Upper lobe of left lung (tissue), 6 donors: ENCODE measurements at regions not wholly inside any gene's neighbourhood (a gene's known extent, or its start where the extent isn't known, plus 50 kb on each side); places are given as distances from the start of the nearest gene placed in this dataset.
A peak's percentile ranks its signal among the peaks of the same experiment; 100 is the strongest.

ENCODE experiments used
- ATAC-seq, 2 donors: fragments of 200-7000 bp; cut with Tn5 transposase; one replicate each; pipeline ENCODE4 v1.9.1; 2022; ENCODE audit warnings: mild to moderate bottlenecking in 2 of 2, moderate library complexity in 2 of 2; ENCODE audit not compliant: low FRiP score in 2 of 2
- DNase-seq, 2 donors: peaks; one replicate each; pipeline ENCODE4 v3.0.0-alpha.2; 2019 to 2020
- H3K27ac ChIP-seq, 4 donors: fragments of 200-600 bp; sonication (generic); one replicate each; pipeline ENCODE4 v1.5.1; 2016 to 2019
- H3K27me3 ChIP-seq, 4 donors: fragments of 200-600 bp; sonication (generic); one replicate each; pipeline ENCODE4 v1.5.1; 2017 to 2019
- H3K36me3 ChIP-seq, 4 donors: fragments of 200-600 bp; sonication (generic); one replicate each; pipeline ENCODE4 v1.5.1; 2016 to 2019
- H3K4me1 ChIP-seq, 4 donors: fragments of 200-600 bp; sonication (generic); one replicate each; pipeline ENCODE4 v1.5.1; 2018 to 2019
- H3K4me3 ChIP-seq, 4 donors: fragments of 200-600 bp; sonication (generic); one replicate each; pipeline ENCODE4 v1.5.1; 2017 to 2019; ENCODE audit warnings: mild to moderate bottlenecking in 2 of 4, moderate library complexity in 1 of 4
- H3K9me3 ChIP-seq, 4 donors: fragments of 200-600 bp; sonication (generic); one replicate each; pipeline ENCODE4 v1.5.1; 2018 to 2019
- CTCF ChIP-seq, 6 experiments: fragments of 450-650 bp in 4 of 6; fragments of 200-600 bp in 2 of 6; sonication (generic) in 2 of 6; IDR thresholded peaks; one replicate each; pipeline ENCODE4 v1.5.1; 2016 to 2019; ENCODE audit warnings: antibody characterized with exemption in 6 of 6
- EP300 ChIP-seq, 4 donors: sonication (generic); formaldehyde crosslinking; IDR thresholded peaks; one replicate each; pipeline ENCODE4 v1.5.1; 2017; ENCODE audit warnings: antibody characterized with exemption in 4 of 4, control low read depth in 2 of 4
- POLR2A ChIP-seq, 4 donors: fragments of 450-650 bp; IDR thresholded peaks; one replicate each; pipeline ENCODE4 v1.5.1; 2016 to 2017; ENCODE audit warnings: antibody characterized with exemption in 4 of 4, mild to moderate bottlenecking in 2 of 4
- POLR2AphosphoS5 ChIP-seq, 2 donors: sonication (generic); formaldehyde crosslinking; IDR thresholded peaks; one replicate each; pipeline ENCODE4 v1.5.1; 2017; ENCODE audit warnings: antibody characterized with exemption in 2 of 2
- WGBS, 2 donors: methylation state at CpG; one replicate each; pipeline ENCODE4 v1.1.5; 2017 to 2018; 5-methylcytosine and 5-hydroxymethylcytosine counted together
- donor health status: DM: no; HTN: no; CAD: no; lungs with moderate emphysema.
- donor health status: DM: no; HTN: yes; CAD: no; lungs with severe emphysema.

- Histone ChIP-seq H3K4me3 (no peak overlapping the region), H3K9me3 (no peaks in the 10 kb centered on the region), H3K36me3 (no peaks in the 10 kb centered on the region), H3K4me1 (peaks cover 0 to 10% (median 7%) of the 10 kb centered on the region in 4 donors), H3K27me3 (no peaks in the 10 kb centered on the region), H3K27ac (no peak overlapping the region)
- ATAC-seq (peak; percentile 62 to 66), DNase-seq (no peak)
- no peak for TF ChIP-seq POLR2AphosphoS5 (IDR thresholded peaks at IDR 0.05)
- TF ChIP-seq POLR2A (IDR thresholded peaks at IDR 0.05), result no peak
- no peak for TF ChIP-seq EP300 (IDR thresholded peaks at IDR 0.05)
- peak; percentile 19 to 78 (median 51) for TF ChIP-seq CTCF (IDR thresholded peaks at IDR 0.05)
- 2 to 5% methylated on average over 2 of the region's 2 CpGs for WGBS, 2 donors
Measured at GRCh38 chr4:77433418-77433733, 172.2 kb upstream of the CXCL13 start.

GRCh38 chr4:77434299-77435092 lies 171.1 kb upstream of the CXCL13 start:
- 71% methylated on average over 10 of the region's 10 CpGs for WGBS, 2 donors
- Histone ChIP-seq H3K9me3 (no peaks in the 10 kb centered on the region), H3K36me3 (no peaks in the 10 kb centered on the region), H3K27ac (no peak overlapping the region), H3K27me3 (no peaks in the 10 kb centered on the region), H3K4me3 (no peak overlapping the region), H3K4me1 (peaks cover 0 to 10% (median 7%) of the 10 kb centered on the region in 4 donors)
- DNase-seq (no peak), ATAC-seq (no peak)
- no peak for TF ChIP-seq POLR2A (IDR thresholded peaks at IDR 0.05)
- TF ChIP-seq POLR2AphosphoS5 (IDR thresholded peaks at IDR 0.05), result no peak
- no peak for TF ChIP-seq EP300 (IDR thresholded peaks at IDR 0.05)
- TF ChIP-seq CTCF (IDR thresholded peaks at IDR 0.05), result no peak

- peaks cover 0 to 10% (median 7%) of the 10 kb centered on the region in 4 donors for H3K4me1 ChIP-seq
- H3K9me3 ChIP-seq, result no peaks in the 10 kb centered on the region
- DNase-seq (no peak), ATAC-seq (no peak)
- H3K4me3 ChIP-seq, result no peak overlapping the region
- no peaks in the 10 kb centered on the region for H3K36me3 ChIP-seq
- H3K27ac ChIP-seq, result no peak overlapping the region
- no peaks in the 10 kb centered on the region for H3K27me3 ChIP-seq
- 92 to 93% methylated on average over 4 of the region's 4 CpGs for WGBS, 2 donors
- TF ChIP-seq EP300 (IDR thresholded peaks at IDR 0.05) (no peak), CTCF (IDR thresholded peaks at IDR 0.05) (no peak), POLR2AphosphoS5 (IDR thresholded peaks at IDR 0.05) (no peak), POLR2A (IDR thresholded peaks at IDR 0.05) (no peak)
Measured at GRCh38 chr4:77437079-77437478, 168.5 kb upstream of the CXCL13 start.

GRCh38 chr4:77438549-77438948 lies 167.1 kb upstream of the CXCL13 start:
- Histone ChIP-seq H3K4me3 (no peak overlapping the region), H3K4me1 (peaks cover 0 to 6% (median 0%) of the 10 kb centered on the region in 4 donors), H3K36me3 (no peaks in the 10 kb centered on the region), H3K9me3 (no peaks in the 10 kb centered on the region), H3K27me3 (no peaks in the 10 kb centered on the region), H3K27ac (no peak overlapping the region)
- DNase-seq, result no peak
- TF ChIP-seq EP300 (IDR thresholded peaks at IDR 0.05) (no peak), POLR2AphosphoS5 (IDR thresholded peaks at IDR 0.05) (no peak), CTCF (IDR thresholded peaks at IDR 0.05) (no peak), POLR2A (IDR thresholded peaks at IDR 0.05) (no peak)
- ATAC-seq, result no peak
- WGBS, 2 donors, result 89 to 96% methylated on average over 9 of the region's 9 CpGs

- no peak overlapping the region for H3K4me3 ChIP-seq
- H3K9me3 ChIP-seq, result no peaks in the 10 kb centered on the region
- H3K27ac ChIP-seq, result no peak overlapping the region
- H3K4me1 ChIP-seq, result no peaks in the 10 kb centered on the region
- no peaks in the 10 kb centered on the region for H3K36me3 ChIP-seq
- 67 to 74% methylated on average over 1 of the region's 1 CpG for WGBS, 2 donors
- DNase-seq, result no peak
- ATAC-seq, result no peak
- no peaks in the 10 kb centered on the region for H3K27me3 ChIP-seq
- no peak for TF ChIP-seq EP300 (IDR thresholded peaks at IDR 0.05)
- no peak for TF ChIP-seq CTCF (IDR thresholded peaks at IDR 0.05)
- TF ChIP-seq POLR2AphosphoS5 (IDR thresholded peaks at IDR 0.05), result no peak
- no peak for TF ChIP-seq POLR2A (IDR thresholded peaks at IDR 0.05)
Measured at GRCh38 chr4:77443941-77444340, 161.7 kb upstream of the CXCL13 start.
